ENCODE measurements at regions not wholly inside any gene's neighbourhood (a gene's known extent, or its start where the extent isn't known, plus 50 kb on each side); places are given as distances from the start of the nearest gene placed in this dataset.

- no peaks in the 10 kb centered on the region for H3K27me3 ChIP-seq (ENCODE audit: control insufficient read depth in 1 of 2, insufficient read depth in 2 of 2, low read length in 2 of 2)
- Mint-ChIP-seq H3K4me1 (ENCODE audit: low read depth) (no peaks in the 10 kb centered on the region), H3K4me3 (no peak overlapping the region), H3K27ac (no peak overlapping the region), H3K9me3 (peaks cover 2% of the 10 kb centered on the region), H3K27me3 (no peaks in the 10 kb centered on the region), H3K36me3 (ENCODE audit: low read depth) (no peaks in the 10 kb centered on the region)
- TF ChIP-seq CTCF (IDR thresholded peaks at IDR 0.05), result no peak
- intact Hi-C loops (cut with DNase I, micrococcal nuclease), result no loop called here
- H3K4me3 ChIP-seq (ENCODE audit: low read length), result no peak overlapping the region
- POLR2A ChIA-PET, result no interaction called here
- no peaks in the 10 kb centered on the region for H3K9me3 ChIP-seq (ENCODE audit: control insufficient read depth in 1 of 2, insufficient read depth in 1 of 2, low read length in 2 of 2)
- CTCF ChIA-PET, result no interaction called here
- H3K27ac ChIP-seq (ENCODE audit: low read depth in 1 of 2, low read length in 2 of 2), result no peak overlapping the region
- no peak for ATAC-seq (ENCODE audit: poor library complexity)
- H3K36me3 ChIP-seq (ENCODE audit: insufficient read depth, low read length), result no peaks in the 10 kb centered on the region
- no peak for DNase-seq
- no peaks in the 10 kb centered on the region for H3K4me1 ChIP-seq (ENCODE audit: insufficient read depth, low read length)
Measured at GRCh38 chr5:125657936-125658335, 765.3 kb upstream of the GRAMD2B start.

- Mint-ChIP-seq H3K9me3 (peaks cover 6% of the 10 kb centered on the region), H3K4me3 (no peak overlapping the region), H3K4me1 (ENCODE audit: low read depth) (no peaks in the 10 kb centered on the region), H3K27ac (no peak overlapping the region), H3K36me3 (ENCODE audit: low read depth) (no peaks in the 10 kb centered on the region), H3K27me3 (no peaks in the 10 kb centered on the region)
- Histone ChIP-seq H3K36me3 (ENCODE audit: insufficient read depth, low read length) (no peaks in the 10 kb centered on the region), H3K27ac (ENCODE audit: low read depth in 1 of 2, low read length in 2 of 2) (no peak overlapping the region), H3K9me3 (ENCODE audit: control insufficient read depth in 1 of 2, insufficient read depth in 1 of 2, low read length in 2 of 2) (no peaks in the 10 kb centered on the region), H3K4me3 (ENCODE audit: low read length) (no peak overlapping the region), H3K4me1 (ENCODE audit: insufficient read depth, low read length) (no peaks in the 10 kb centered on the region), H3K27me3 (ENCODE audit: control insufficient read depth in 1 of 2, insufficient read depth in 2 of 2, low read length in 2 of 2) (no peaks in the 10 kb centered on the region)
- intact Hi-C loops (cut with DNase I, micrococcal nuclease), result no loop called here
- DNase-seq, result no peak
- TF ChIP-seq CTCF (IDR thresholded peaks at IDR 0.05), result no peak
- ChIA-PET CTCF (no interaction called here), POLR2A (no interaction called here)
- no peak for ATAC-seq (ENCODE audit: poor library complexity)
Measured at GRCh38 chr5:125659316-125660023, 763.7 kb upstream of the GRAMD2B start.

GRCh38 chr5:125660231-125660895, 762.8 kb upstream of the GRAMD2B start:
- no peak overlapping the region for H3K4me3 ChIP-seq (ENCODE audit: low read length)
- H3K27me3 ChIP-seq (ENCODE audit: control insufficient read depth in 1 of 2, insufficient read depth in 2 of 2, low read length in 2 of 2), result no peaks in the 10 kb centered on the region
- POLR2A ChIA-PET, result no interaction called here
- Mint-ChIP-seq H3K27ac (no peak overlapping the region), H3K27me3 (no peaks in the 10 kb centered on the region), H3K4me3 (no peak overlapping the region), H3K4me1 (ENCODE audit: low read depth) (no peaks in the 10 kb centered on the region), H3K36me3 (ENCODE audit: low read depth) (no peaks in the 10 kb centered on the region), H3K9me3 (peaks cover 8% of the 10 kb centered on the region)
- no peak overlapping the region for H3K27ac ChIP-seq (ENCODE audit: low read depth in 1 of 2, low read length in 2 of 2)
- ATAC-seq (ENCODE audit: poor library complexity) (no peak), DNase-seq (no peak)
- H3K9me3 ChIP-seq (ENCODE audit: control insufficient read depth in 1 of 2, insufficient read depth in 1 of 2, low read length in 2 of 2), result no peaks in the 10 kb centered on the region
- H3K36me3 ChIP-seq (ENCODE audit: insufficient read depth, low read length), result no peaks in the 10 kb centered on the region
- H3K4me1 ChIP-seq (ENCODE audit: insufficient read depth, low read length), result no peaks in the 10 kb centered on the region
- intact Hi-C loops (cut with DNase I, micrococcal nuclease), result no loop called here
- CTCF ChIA-PET, result no interaction called here
- TF ChIP-seq CTCF (IDR thresholded peaks at IDR 0.05), result no peak

All from CD4-positive, alpha-beta T cell (primary cell).